ENCODE measurements at regions not wholly inside any gene's neighbourhood (a gene's known extent, or its start where the extent isn't known, plus 50 kb on each side); places are given as distances from the start of the nearest gene placed in this dataset.

DNA sequence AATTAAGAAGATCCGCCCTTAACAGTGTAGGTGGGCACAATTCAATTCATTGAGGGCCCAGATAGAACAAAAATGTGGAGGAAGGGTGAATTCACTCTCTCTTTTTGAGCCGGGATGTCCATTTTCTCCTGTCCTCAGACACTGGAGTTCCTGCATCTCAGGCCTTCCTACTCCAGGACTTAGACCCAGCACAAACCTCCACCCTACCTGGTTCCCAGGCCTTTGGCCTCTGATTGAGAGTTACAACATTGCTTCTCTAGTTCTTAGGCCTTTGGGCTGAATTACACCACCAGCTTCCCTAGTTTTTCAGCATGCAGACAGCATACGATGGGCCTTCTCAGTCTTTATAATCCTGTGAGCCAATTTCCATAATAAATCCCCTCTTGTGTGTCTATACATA is 87.8 kb upstream of the TMEM17 start:
- DNase-seq (ENCODE audit: low read depth) = no peak
- H3K4me3 ChIP-seq (ENCODE audit: low read length) = no peak overlapping the region
- TF ChIP-seq, protein P1, sequence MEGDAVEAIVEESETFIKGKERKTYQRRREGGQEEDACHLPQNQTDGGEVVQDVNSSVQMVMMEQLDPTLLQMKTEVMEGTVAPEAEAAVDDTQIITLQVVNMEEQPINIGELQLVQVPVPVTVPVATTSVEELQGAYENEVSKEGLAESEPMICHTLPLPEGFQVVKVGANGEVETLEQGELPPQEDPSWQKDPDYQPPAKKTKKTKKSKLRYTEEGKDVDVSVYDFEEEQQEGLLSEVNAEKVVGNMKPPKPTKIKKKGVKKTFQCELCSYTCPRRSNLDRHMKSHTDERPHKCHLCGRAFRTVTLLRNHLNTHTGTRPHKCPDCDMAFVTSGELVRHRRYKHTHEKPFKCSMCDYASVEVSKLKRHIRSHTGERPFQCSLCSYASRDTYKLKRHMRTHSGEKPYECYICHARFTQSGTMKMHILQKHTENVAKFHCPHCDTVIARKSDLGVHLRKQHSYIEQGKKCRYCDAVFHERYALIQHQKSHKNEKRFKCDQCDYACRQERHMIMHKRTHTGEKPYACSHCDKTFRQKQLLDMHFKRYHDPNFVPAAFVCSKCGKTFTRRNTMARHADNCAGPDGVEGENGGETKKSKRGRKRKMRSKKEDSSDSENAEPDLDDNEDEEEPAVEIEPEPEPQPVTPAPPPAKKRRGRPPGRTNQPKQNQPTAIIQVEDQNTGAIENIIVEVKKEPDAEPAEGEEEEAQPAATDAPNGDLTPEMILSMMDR (IDR thresholded peaks at IDR 0.05; ENCODE audit: insufficient read depth, low read depth, low read length, missing control alignments) = no peak

DNA sequence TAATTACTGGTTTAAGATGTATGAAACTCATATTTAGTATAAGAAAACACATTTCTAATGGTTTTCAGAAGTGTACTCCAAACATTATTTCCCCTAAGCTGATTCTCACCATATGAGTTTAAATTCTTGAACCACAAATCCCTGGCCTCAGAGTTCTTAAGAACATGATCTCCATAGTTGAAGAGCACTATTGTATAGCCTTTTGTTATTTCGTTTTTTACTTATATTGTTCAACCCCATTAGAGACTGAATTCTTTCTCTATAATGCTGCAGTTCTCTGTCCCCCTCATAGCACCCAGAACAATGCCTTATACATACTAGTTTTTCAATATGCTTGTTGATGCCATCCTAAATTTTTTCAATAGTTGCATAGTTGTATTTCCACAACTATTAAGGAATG is 85.5 kb upstream of the TMEM17 start:
- no peak overlapping the region for H3K4me3 ChIP-seq (ENCODE audit: low read length)
- TF ChIP-seq, protein P1 (IDR thresholded peaks at IDR 0.05; ENCODE audit: insufficient read depth, low read depth, low read length, missing control alignments) = no peak
- DNase-seq (ENCODE audit: low read depth) = no peak

DNA sequence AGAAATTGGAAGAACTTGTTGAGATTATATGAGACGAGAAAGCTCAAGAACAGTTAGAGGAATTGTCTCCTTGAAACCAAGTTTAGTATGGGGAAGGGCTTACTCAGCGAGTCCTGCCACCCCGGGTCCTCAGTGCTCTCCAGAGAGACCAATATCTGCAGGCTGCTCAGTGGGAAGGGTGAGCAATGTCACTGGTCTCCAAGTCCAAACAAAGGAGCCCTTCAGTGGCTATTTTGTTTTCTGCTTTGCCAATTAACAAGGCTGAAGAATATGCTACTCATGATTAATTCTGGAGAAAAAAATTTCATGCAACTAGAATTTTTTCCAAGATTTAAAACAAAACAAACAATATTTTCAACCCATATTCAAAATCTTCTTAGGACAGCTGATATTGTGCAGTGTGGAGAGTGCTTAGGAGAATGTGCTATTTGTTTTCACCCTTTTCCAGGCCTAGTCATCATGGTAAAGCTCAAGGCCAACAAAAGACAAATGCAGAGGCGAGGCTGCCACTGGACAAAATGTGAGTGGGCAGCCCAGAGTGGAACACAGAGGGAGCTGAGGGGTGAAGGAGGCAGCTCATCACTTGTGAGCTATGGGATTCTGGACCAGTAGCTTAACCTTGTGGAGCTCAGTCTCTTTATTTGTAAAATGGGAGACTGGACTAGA is 83.8 kb upstream of the TMEM17 start:
- no peak for DNase-seq (ENCODE audit: low read depth)
- TF ChIP-seq, protein P1 (IDR thresholded peaks at IDR 0.05; ENCODE audit: insufficient read depth, low read depth, low read length, missing control alignments) = no peak
- H3K4me3 ChIP-seq (ENCODE audit: low read length) = no peak overlapping the region

DNA sequence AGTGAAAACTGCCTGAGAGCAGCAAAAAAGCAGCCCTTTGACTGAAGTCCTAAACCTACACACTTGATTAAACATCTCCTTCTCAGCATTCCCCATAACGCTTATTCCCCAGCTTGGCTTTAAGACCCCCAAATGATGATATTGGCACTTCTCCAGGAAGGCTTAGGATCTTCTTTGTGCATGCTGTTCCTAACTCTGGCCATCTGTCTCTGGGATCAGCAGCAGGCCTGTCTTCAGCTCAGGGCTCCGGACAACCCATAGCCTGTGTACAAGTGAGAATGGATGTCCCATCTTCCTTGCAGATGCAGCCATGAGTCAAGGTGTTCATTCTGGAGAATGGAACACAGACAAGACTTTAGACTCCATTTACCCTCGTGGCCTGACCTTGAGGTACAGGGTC is 81.6 kb upstream of the TMEM17 start:
- TF ChIP-seq, protein P1 (IDR thresholded peaks at IDR 0.05; ENCODE audit: insufficient read depth, low read depth, low read length, missing control alignments) = no peak
- no peak for DNase-seq (ENCODE audit: low read depth)
- H3K4me3 ChIP-seq (ENCODE audit: low read length) = no peak overlapping the region

DNA sequence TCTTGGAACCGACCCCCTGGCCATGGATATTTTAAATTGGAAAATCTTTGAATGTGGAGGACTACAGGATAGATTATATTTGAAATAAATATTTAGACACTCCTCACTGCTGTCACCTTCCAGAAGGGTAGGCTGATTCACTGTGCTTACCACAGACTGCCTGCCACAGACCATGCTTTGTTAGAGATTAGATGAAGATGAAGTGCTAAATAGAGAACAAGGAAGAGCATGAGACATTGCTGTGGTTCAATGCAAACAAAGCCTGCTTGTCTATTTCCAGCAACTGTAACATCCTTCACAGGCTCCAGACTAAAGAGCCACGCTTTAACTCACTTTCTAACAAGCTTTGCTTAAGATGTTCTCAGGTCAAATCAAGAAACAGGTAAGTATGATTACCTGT is 81.0 kb upstream of the TMEM17 start:
- TF ChIP-seq, protein P1 (IDR thresholded peaks at IDR 0.05; ENCODE audit: insufficient read depth, low read depth, low read length, missing control alignments) = no peak
- DNase-seq (ENCODE audit: low read depth) = peak; percentile 62
- no peak overlapping the region for H3K4me3 ChIP-seq (ENCODE audit: low read length)

DNA sequence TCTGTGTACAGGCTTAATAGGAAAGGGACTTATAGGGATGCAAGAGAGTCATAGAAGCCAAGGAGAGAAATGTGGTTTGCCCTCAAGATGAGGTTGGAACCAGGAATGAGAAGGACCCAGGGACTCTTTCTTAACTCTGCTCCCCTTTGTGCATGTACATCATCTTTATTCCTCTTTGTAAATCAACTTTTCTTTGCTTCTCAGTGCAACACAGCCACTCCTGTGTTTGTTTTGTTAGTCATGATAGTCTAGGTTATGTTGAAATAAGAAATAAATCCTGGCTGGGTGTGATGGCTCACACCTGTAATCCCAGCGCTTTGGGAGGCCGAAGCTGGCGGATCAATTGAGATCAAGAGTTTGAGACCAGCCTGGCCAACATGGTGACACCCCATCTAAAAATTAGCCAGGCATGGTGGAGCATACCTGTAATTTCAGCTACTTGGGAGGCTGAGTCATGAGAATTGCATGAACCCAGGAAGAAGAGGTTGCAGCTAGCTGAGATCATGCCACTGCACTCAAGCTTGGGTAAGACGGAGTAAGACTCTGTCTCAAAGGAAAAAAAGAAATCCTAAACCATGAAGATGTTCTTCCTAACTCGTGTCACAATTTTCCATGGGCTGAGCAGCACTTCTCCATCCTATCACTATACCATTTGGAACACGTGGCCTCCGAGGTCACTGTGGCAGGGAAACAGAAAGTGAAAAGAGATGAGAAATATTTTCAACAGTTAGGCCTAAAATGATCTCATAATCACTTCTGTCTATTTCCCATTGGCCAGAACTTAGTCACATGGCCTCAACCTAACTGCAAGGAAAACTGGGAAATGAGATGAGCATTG is 73.0 kb upstream of the TMEM17 start:
- TF ChIP-seq, protein P1 (IDR thresholded peaks at IDR 0.05; ENCODE audit: insufficient read depth, low read depth, low read length, missing control alignments) = no peak
- H3K4me3 ChIP-seq (ENCODE audit: low read length) = no peak overlapping the region
- peak; percentile 95 for DNase-seq (ENCODE audit: low read depth)
